ENCODE measurements at regions not wholly inside any gene's neighbourhood (a gene's known extent, or its start where the extent isn't known, plus 50 kb on each side); places are given as distances from the start of the nearest gene placed in this dataset.

DNA sequence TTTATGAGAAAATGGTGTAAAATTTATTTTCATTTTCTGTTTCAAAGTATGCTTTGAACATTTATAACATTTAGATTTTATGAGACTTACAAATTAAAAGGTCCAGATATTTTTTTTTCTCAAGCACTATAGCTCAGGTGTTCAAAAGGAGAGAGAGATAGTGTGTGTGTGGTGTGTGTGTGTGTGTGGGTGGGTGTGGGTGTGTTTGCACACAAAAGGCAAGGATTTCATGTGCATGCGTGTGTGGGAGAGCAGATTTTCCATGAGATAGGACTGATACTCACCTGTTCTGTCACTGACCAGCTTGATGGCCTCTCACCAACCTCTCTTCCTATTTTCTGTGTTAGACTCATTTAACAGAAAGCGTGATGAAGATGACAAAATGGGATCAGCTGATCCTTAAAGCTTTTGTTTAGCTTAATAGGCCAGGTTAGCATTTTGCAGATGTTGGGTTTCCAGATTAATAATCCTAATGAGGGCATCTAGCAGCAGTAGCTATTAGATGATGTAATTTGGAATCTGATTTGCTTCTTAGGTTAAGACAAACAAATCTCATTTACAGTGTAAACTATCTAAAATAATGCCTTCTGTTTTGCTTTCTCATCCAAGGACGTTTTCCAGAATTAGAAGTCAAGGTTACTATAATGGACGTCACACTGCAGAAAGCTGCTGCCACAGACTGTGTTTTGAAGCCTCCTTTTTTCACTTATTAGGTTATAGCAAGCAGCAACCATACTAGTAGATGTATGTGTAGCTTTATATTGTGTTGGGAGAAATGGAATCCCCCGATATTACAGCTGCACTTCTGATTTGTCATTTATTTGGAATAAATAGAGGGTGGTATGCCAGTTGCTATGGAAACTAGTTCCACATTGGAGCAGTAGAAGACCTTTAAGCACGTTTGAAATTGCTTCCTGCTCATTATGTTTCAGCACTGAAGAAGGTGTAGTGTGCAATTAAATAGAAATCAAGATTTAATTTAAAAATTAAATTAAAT, 355.6 kb downstream of the TAF11L14 start:
- no peak for DNase-seq
- Histone ChIP-seq H2BK15ac (replicated peaks; ENCODE audit: low read depth) (no peak overlapping the region), H2BK5ac (ENCODE audit: low read length) (no peak overlapping the region), H3K56ac (ENCODE audit: low read length) (no peak overlapping the region), H3K23ac (ENCODE audit: low read length) (no peak overlapping the region), H3K4me2 (ENCODE audit: low read length) (no peak overlapping the region), H4K5ac (ENCODE audit: low read length) (no peak overlapping the region), H3K79me1 (ENCODE audit: low read length) (no peaks in the 10 kb centered on the region), H3K18ac (ENCODE audit: low read length) (no peak overlapping the region), H2BK120ac (ENCODE audit: low read depth, low read length) (no peak overlapping the region), H3K79me2 (ENCODE audit: control insufficient read depth, insufficient read depth, low read length) (no peaks in the 10 kb centered on the region), H3K9ac (ENCODE audit: low read length) (no peak overlapping the region), H3K4me1 (ENCODE audit: control insufficient read depth, low read depth, low read length) (no peaks in the 10 kb centered on the region), H3K36me3 (ENCODE audit: control insufficient read depth, insufficient read depth, low read length) (no peaks in the 10 kb centered on the region), H3K27me3 (ENCODE audit: insufficient read depth, low read length, poor library complexity) (no peaks in the 10 kb centered on the region), H2AK5ac (ENCODE audit: low read length) (no peak overlapping the region), H3K4me3 (ENCODE audit: low read length) (no peak overlapping the region), H3K27ac (ENCODE audit: low read depth, low read length) (no peak overlapping the region), H3K4ac (ENCODE audit: low read depth, low read length) (no peak overlapping the region), H4K8ac (ENCODE audit: low read depth, low read length) (no peak overlapping the region)
- WGBS (ENCODE audit: extremely low coverage, insufficient coverage, low lambda C conversion rate), result no CpG with 5 or more reads among the region's 6 CpGs

- Histone ChIP-seq H3K4me3 (ENCODE audit: low read length) (no peak overlapping the region), H2BK5ac (ENCODE audit: low read length) (no peak overlapping the region), H3K9ac (ENCODE audit: low read length) (no peak overlapping the region), H4K8ac (ENCODE audit: low read depth, low read length) (no peak overlapping the region), H3K18ac (ENCODE audit: low read length) (no peak overlapping the region), H3K27ac (ENCODE audit: low read depth, low read length) (no peak overlapping the region), H3K4me1 (ENCODE audit: control insufficient read depth, low read depth, low read length) (no peaks in the 10 kb centered on the region), H3K27me3 (ENCODE audit: insufficient read depth, low read length, poor library complexity) (no peaks in the 10 kb centered on the region), H3K4ac (ENCODE audit: low read depth, low read length) (no peak overlapping the region), H3K79me2 (ENCODE audit: control insufficient read depth, insufficient read depth, low read length) (no peaks in the 10 kb centered on the region), H3K4me2 (ENCODE audit: low read length) (no peak overlapping the region), H3K36me3 (ENCODE audit: control insufficient read depth, insufficient read depth, low read length) (no peaks in the 10 kb centered on the region), H2BK120ac (ENCODE audit: low read depth, low read length) (peak overlapping the region; percentile 61), H4K5ac (ENCODE audit: low read length) (no peak overlapping the region), H2AK5ac (ENCODE audit: low read length) (no peak overlapping the region), H3K56ac (ENCODE audit: low read length) (no peak overlapping the region), H2BK15ac (replicated peaks; ENCODE audit: low read depth) (no peak overlapping the region), H3K79me1 (ENCODE audit: low read length) (no peaks in the 10 kb centered on the region), H3K23ac (ENCODE audit: low read length) (no peak overlapping the region)
- no peak for DNase-seq
- no CpG with 5 or more reads among the region's 2 CpGs for WGBS (ENCODE audit: extremely low coverage, insufficient coverage, low lambda C conversion rate)
Measured at GRCh38 chr5:17991775-17992174, 357.5 kb downstream of the TAF11L14 start.

DNA sequence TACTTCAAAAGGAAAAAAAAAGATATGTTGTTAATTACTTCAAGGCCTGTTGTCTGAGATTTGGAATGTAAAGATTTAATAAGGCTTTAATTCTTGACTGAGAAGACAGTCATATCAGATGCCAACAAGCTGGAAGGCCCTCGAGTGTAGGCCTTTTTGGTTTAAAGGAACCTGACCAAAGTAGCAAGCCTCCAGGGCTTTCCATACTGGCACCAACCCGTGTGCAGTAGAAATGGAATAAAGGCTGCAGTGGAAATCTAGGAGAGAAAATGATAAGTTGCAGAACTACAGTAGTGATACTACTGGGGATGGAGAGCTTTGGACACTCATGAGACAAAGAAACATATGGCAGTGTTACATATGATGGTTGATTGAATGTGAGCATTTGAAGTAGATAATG, 358.0 kb downstream of the TAF11L14 start:
- no peaks in the 10 kb centered on the region for H3K4me1 ChIP-seq (ENCODE audit: control insufficient read depth, low read depth, low read length)
- H3K79me2 ChIP-seq (ENCODE audit: control insufficient read depth, insufficient read depth, low read length), result no peaks in the 10 kb centered on the region
- H2AK5ac ChIP-seq (ENCODE audit: low read length), result no peak overlapping the region
- DNase-seq, result no peak
- no CpG with 5 or more reads among the region's 2 CpGs for WGBS (ENCODE audit: extremely low coverage, insufficient coverage, low lambda C conversion rate)
- H3K27me3 ChIP-seq (ENCODE audit: insufficient read depth, low read length, poor library complexity), result no peaks in the 10 kb centered on the region
- no peak overlapping the region for H3K9ac ChIP-seq (ENCODE audit: low read length)
- no peak overlapping the region for H2BK5ac ChIP-seq (ENCODE audit: low read length)
- H3K36me3 ChIP-seq (ENCODE audit: control insufficient read depth, insufficient read depth, low read length), result no peaks in the 10 kb centered on the region
- no peak overlapping the region for H3K4me3 ChIP-seq (ENCODE audit: low read length)
- H3K18ac ChIP-seq (ENCODE audit: low read length), result no peak overlapping the region
- H3K23ac ChIP-seq (ENCODE audit: low read length), result no peak overlapping the region
- no peak overlapping the region for H2BK120ac ChIP-seq (ENCODE audit: low read depth, low read length)
- H3K4me2 ChIP-seq (ENCODE audit: low read length), result no peak overlapping the region
- no peak overlapping the region for H2BK15ac ChIP-seq (replicated peaks; ENCODE audit: low read depth)
- no peak overlapping the region for H3K4ac ChIP-seq (ENCODE audit: low read depth, low read length)
- no peaks in the 10 kb centered on the region for H3K79me1 ChIP-seq (ENCODE audit: low read length)
- peak overlapping the region; percentile 65 for H4K8ac ChIP-seq (ENCODE audit: low read depth, low read length)
- no peak overlapping the region for H3K27ac ChIP-seq (ENCODE audit: low read depth, low read length)
- H3K56ac ChIP-seq (ENCODE audit: low read length), result no peak overlapping the region
- H4K5ac ChIP-seq (ENCODE audit: low read length), result no peak overlapping the region

DNA sequence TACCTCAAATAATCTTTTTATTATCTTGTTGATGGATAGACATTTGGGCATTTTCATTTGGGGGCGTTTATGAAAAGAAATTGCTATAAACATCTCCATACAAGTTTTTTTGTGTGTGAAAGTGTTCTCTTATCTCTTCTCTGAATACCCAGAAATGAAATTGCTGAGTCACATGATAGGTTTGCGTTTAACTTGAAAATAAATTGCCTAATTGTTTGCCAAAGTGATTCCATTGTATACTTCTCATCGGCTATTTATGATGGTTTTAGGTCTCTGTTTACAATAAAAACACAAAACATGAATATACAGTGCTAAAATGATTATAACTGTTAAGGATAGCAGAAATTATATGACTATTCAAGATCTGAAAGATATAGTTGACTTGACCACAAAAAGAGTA, 361.7 kb downstream of the TAF11L14 start:
- Histone ChIP-seq H3K4ac (ENCODE audit: low read depth, low read length) (no peak overlapping the region), H3K4me1 (ENCODE audit: control insufficient read depth, low read depth, low read length) (no peaks in the 10 kb centered on the region), H3K9ac (ENCODE audit: low read length) (no peak overlapping the region), H3K79me1 (ENCODE audit: low read length) (no peaks in the 10 kb centered on the region), H3K79me2 (ENCODE audit: control insufficient read depth, insufficient read depth, low read length) (no peaks in the 10 kb centered on the region), H2BK15ac (replicated peaks; ENCODE audit: low read depth) (no peak overlapping the region), H3K18ac (ENCODE audit: low read length) (no peak overlapping the region), H2BK5ac (ENCODE audit: low read length) (no peak overlapping the region), H3K56ac (ENCODE audit: low read length) (no peak overlapping the region), H2BK120ac (ENCODE audit: low read depth, low read length) (no peak overlapping the region), H2AK5ac (ENCODE audit: low read length) (no peak overlapping the region), H3K4me2 (ENCODE audit: low read length) (no peak overlapping the region), H3K27ac (ENCODE audit: low read depth, low read length) (no peak overlapping the region), H4K5ac (ENCODE audit: low read length) (no peak overlapping the region), H3K27me3 (ENCODE audit: insufficient read depth, low read length, poor library complexity) (no peaks in the 10 kb centered on the region), H3K36me3 (ENCODE audit: control insufficient read depth, insufficient read depth, low read length) (no peaks in the 10 kb centered on the region), H3K4me3 (ENCODE audit: low read length) (no peak overlapping the region), H4K8ac (ENCODE audit: low read depth, low read length) (no peak overlapping the region), H3K23ac (ENCODE audit: low read length) (no peak overlapping the region)
- no peak for DNase-seq
- WGBS (ENCODE audit: extremely low coverage, insufficient coverage, low lambda C conversion rate), result no CpG with 5 or more reads among the region's 3 CpGs

DNA sequence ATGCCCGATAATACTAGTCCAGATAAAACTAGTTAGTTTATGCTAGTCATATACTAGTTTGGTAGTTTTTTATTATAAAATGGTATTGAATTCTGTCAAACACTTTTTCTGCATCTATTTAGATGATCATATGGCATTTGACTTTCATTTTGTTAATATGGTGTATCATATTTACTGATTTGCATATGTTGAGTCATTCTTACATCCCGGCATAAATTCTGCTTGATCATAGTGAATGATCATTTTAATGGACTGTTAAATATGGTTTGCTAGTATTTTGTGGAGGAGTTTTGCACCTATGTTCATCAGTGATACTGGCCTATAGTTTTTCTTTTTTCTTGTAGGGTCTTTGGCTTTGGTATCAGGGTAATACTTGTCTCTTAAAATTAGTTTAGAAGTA, 365.6 kb downstream of the TAF11L14 start:
- H3K4me1 ChIP-seq (ENCODE audit: control insufficient read depth, low read depth, low read length), result no peaks in the 10 kb centered on the region
- no peak overlapping the region for H2BK15ac ChIP-seq (replicated peaks; ENCODE audit: low read depth)
- no peak overlapping the region for H2BK120ac ChIP-seq (ENCODE audit: low read depth, low read length)
- no peak overlapping the region for H3K4me2 ChIP-seq (ENCODE audit: low read length)
- WGBS (ENCODE audit: extremely low coverage, insufficient coverage, low lambda C conversion rate), result no CpG with 5 or more reads among the region's 2 CpGs
- no peaks in the 10 kb centered on the region for H3K79me2 ChIP-seq (ENCODE audit: control insufficient read depth, insufficient read depth, low read length)
- no peak overlapping the region for H4K5ac ChIP-seq (ENCODE audit: low read length)
- no peak overlapping the region for H4K8ac ChIP-seq (ENCODE audit: low read depth, low read length)
- no peak overlapping the region for H3K9ac ChIP-seq (ENCODE audit: low read length)
- no peak overlapping the region for H3K27ac ChIP-seq (ENCODE audit: low read depth, low read length)
- H2AK5ac ChIP-seq (ENCODE audit: low read length), result no peak overlapping the region
- no peak for DNase-seq
- no peak overlapping the region for H2BK5ac ChIP-seq (ENCODE audit: low read length)
- H3K27me3 ChIP-seq (ENCODE audit: insufficient read depth, low read length, poor library complexity), result no peaks in the 10 kb centered on the region
- no peaks in the 10 kb centered on the region for H3K79me1 ChIP-seq (ENCODE audit: low read length)
- H3K56ac ChIP-seq (ENCODE audit: low read length), result no peak overlapping the region
- H3K18ac ChIP-seq (ENCODE audit: low read length), result no peak overlapping the region
- H3K4me3 ChIP-seq (ENCODE audit: low read length), result no peak overlapping the region
- H3K23ac ChIP-seq (ENCODE audit: low read length), result no peak overlapping the region
- H3K36me3 ChIP-seq (ENCODE audit: control insufficient read depth, insufficient read depth, low read length), result no peaks in the 10 kb centered on the region
- H3K4ac ChIP-seq (ENCODE audit: low read depth, low read length), result no peak overlapping the region
